Muscle of arm (tissue), 1 donor: ENCODE measurements at regions not wholly inside any gene's neighbourhood (a gene's known extent, or its start where the extent isn't known, plus 50 kb on each side); places are given as distances from the start of the nearest gene placed in this dataset.

ENCODE experiments used
- DNase-seq: peaks from one replicate; pipeline ENCODE4 v3.0.0-alpha.2; 2013

- DNase-seq = no peak
These were observed 93.0 kb downstream of the PPP1R3A start for GRCh38 chr7:113825832-113826231.

GRCh38 chr7:113824117-113824823, 94.5 kb downstream of the PPP1R3A start:
- DNase-seq = no peak

GRCh38 chr7:113819474-113819873, 99.3 kb downstream of the PPP1R3A start:
- no peak for DNase-seq

- DNase-seq = no peak
These were observed 102.2 kb downstream of the PPP1R3A start for GRCh38 chr7:113816639-113817038.

GRCh38 chr7:113813471-113813870, 105.3 kb downstream of the PPP1R3A start:
- DNase-seq = peak; percentile 63

- DNase-seq = no peak
These were observed 106.1 kb downstream of the PPP1R3A start for GRCh38 chr7:113812591-113813255.

- DNase-seq = no peak
These were observed 108.6 kb downstream of the PPP1R3A start for GRCh38 chr7:113810080-113810744.

- no peak for DNase-seq
These were observed 109.2 kb downstream of the PPP1R3A start for GRCh38 chr7:113809581-113809980.

GRCh38 chr7:113806633-113807327, 112.0 kb downstream of the PPP1R3A start:
- DNase-seq = no peak

GRCh38 chr7:113805976-113806375, 112.8 kb downstream of the PPP1R3A start:
- no peak for DNase-seq

GRCh38 chr7:113804475-113805095, 114.2 kb downstream of the PPP1R3A start:
- no peak for DNase-seq

- no peak for DNase-seq
These were observed 117.1 kb downstream of the PPP1R3A start for GRCh38 chr7:113801751-113802150.

GRCh38 chr7:113800826-113801225, 118.0 kb downstream of the PPP1R3A start:
- DNase-seq = no peak

GRCh38 chr7:113799896-113800295, 118.9 kb downstream of the PPP1R3A start:
- DNase-seq = no peak

GRCh38 chr7:113797420-113798010, 121.3 kb downstream of the PPP1R3A start:
- no peak for DNase-seq

GRCh38 chr7:113796557-113796956, 122.3 kb downstream of the PPP1R3A start:
- no peak for DNase-seq

- DNase-seq = no peak
These were observed 124.2 kb downstream of the PPP1R3A start for GRCh38 chr7:113794573-113794972.

GRCh38 chr7:113793171-113793570, 125.6 kb downstream of the PPP1R3A start:
- no peak for DNase-seq

- no peak for DNase-seq
These were observed 128.8 kb downstream of the PPP1R3A start for GRCh38 chr7:113790025-113790424.

GRCh38 chr7:113787106-113787505, 131.7 kb downstream of the PPP1R3A start:
- no peak for DNase-seq

- DNase-seq = no peak
These were observed 133.9 kb downstream of the PPP1R3A start for GRCh38 chr7:113784956-113785355.

- DNase-seq = no peak
These were observed 134.5 kb downstream of the PPP1R3A start for GRCh38 chr7:113784316-113784715.
